Frontal cortex (tissue), 3 donors: ENCODE measurements at regions not wholly inside any gene's neighbourhood (a gene's known extent, or its start where the extent isn't known, plus 50 kb on each side); places are given as distances from the start of the nearest gene placed in this dataset.

Experiments
- DNase-seq, 2 donors: peaks; one replicate each; pipeline ENCODE4 v3.0.0; 2012; ENCODE audit warnings: low spot score in 2 of 2
- FAIRE-seq: peaks from 2 replicates; lab custom pipeline; 2012; peaks lifted over from hg19 to GRCh38; lab: Jason Lieb, UNC
- donor health status: control.
- donor health status: control.
- donor health status: control.

GRCh38 chr7:125695626-125696025 is 766.0 kb upstream of the POT1 start:
- no peak for FAIRE-seq
- no peak for DNase-seq

DNA sequence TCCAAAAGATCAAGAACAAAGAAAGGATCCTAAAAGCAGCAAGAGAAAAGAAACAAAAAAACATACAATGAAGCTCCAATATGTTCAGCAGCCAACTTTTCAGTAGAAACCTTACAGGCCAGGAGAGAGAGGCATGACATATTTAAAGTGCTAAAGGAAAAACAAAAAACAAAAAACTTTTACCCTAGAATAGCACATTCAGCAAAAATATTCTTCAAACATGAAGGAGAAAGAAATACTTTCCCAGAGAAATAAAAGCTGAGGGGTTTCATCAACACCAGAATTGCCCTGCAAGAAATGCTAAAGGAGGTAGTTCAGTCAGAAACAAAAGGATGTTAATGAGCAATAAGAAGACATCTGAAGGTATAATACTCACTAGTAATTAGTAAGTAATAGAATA is 753.5 kb upstream of the POT1 start:
- DNase-seq = no peak
- no peak for FAIRE-seq

DNA sequence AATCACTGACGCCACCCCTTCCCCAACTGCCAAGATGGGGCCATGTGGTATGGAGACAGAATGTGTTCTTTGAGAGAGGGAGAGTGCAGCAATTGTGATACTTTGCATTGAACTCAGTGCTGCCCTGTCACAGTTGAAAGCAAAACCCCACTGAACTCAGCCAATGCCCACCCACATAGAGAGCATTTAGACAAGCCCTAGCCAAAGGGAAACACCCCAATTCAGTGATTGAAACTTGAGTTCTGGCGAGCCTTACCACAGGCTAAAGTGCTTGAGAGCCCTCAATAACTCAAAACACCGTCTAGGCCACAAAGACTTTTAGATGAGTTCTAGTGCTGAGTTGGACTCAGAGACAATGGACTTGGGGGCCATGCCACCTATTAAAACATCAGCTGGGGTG is 751.9 kb upstream of the POT1 start:
- FAIRE-seq = no peak
- no peak for DNase-seq

GRCh38 chr7:125678771-125679170 is 749.1 kb upstream of the POT1 start:
- DNase-seq (no peak), FAIRE-seq (no peak)

GRCh38 chr7:125675640-125676039 is 746.0 kb upstream of the POT1 start:
- FAIRE-seq (no peak), DNase-seq (no peak)

GRCh38 chr7:125675169-125675568 is 745.5 kb upstream of the POT1 start:
- DNase-seq (no peak), FAIRE-seq (no peak)

- DNase-seq (peak in 1 of 2 donors; percentile 2), FAIRE-seq (peak; percentile 90)
These were observed 741.4 kb upstream of the POT1 start for GRCh38 chr7:125670926-125671572.

DNA sequence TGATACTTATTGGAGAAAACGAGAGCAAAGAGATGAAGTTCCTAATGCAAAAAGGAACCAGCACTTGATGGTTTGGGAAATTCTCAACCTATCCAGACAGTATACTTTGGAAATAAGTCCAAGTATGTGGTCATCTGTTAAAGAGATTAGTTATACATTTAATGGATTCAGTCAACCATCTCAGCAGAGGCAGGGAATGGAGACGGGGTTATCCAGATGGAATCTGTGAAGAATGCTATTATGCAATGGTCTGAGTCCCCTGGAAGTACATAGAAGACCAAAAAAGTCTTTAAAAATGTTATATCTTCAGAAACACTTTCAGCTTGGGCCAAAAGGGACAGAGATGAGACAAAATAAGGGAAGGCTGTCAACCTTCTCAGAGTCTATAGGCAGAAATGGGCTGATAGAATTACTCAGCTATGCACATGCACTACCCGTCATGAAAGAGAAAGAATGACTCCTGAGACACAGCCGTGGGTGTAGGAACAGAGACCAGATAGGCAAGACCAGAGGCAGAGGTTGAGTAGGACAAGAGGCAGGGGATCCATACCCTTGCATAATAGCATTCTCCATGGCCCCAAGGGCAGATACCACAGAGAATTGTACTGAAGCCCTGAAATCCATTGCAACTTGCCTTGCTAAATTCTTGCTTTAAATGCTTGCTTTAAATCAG is 738.8 kb upstream of the POT1 start:
- FAIRE-seq (no peak), DNase-seq (no peak)

GRCh38 chr7:125664625-125665024 is 735.0 kb upstream of the POT1 start:
- no peak for FAIRE-seq
- DNase-seq = no peak

DNA sequence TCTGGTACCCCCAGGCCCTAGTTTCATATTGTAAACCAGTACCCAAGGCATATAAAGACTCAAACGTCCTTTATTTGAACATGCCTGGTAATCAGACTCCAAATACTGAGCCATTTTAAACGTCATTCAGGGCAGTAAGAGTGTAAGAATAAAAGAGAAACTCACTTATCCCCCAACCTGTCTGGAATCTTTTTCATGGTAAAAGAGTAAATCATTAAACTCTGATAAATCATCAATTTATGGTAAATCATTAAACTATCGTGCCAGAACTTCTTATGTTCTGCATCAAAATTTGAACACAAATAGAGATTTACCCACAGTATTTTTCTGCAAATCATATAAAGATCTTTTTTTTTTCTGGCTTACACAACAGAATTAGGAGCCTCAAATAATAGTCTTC is 734.3 kb upstream of the POT1 start:
- no peak for FAIRE-seq
- DNase-seq = no peak

- FAIRE-seq (no peak), DNase-seq (no peak)
These were observed 732.1 kb upstream of the POT1 start for GRCh38 chr7:125661677-125662076.

- FAIRE-seq (no peak), DNase-seq (no peak)
These were observed 731.4 kb upstream of the POT1 start for GRCh38 chr7:125661006-125661405.

DNA sequence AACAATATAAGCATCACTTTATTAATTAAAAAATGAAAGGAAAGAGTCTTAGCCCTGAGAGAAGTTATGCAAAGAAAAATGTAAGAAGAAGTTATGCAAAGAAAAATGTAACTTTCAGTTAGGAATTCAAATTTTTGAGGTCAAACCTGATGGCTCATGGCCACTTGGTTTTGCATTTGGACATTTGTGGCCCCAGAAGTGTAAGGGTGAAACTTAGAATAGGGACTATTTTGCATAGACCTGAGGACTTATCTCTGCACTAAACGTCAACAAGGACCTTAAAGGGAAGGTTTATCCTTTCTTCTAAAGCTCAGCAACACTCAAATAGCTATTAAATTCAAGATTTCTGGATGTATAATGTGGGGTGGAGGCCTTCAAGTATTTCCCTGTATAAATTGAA is 724.5 kb upstream of the POT1 start:
- FAIRE-seq = no peak
- no peak for DNase-seq

DNA sequence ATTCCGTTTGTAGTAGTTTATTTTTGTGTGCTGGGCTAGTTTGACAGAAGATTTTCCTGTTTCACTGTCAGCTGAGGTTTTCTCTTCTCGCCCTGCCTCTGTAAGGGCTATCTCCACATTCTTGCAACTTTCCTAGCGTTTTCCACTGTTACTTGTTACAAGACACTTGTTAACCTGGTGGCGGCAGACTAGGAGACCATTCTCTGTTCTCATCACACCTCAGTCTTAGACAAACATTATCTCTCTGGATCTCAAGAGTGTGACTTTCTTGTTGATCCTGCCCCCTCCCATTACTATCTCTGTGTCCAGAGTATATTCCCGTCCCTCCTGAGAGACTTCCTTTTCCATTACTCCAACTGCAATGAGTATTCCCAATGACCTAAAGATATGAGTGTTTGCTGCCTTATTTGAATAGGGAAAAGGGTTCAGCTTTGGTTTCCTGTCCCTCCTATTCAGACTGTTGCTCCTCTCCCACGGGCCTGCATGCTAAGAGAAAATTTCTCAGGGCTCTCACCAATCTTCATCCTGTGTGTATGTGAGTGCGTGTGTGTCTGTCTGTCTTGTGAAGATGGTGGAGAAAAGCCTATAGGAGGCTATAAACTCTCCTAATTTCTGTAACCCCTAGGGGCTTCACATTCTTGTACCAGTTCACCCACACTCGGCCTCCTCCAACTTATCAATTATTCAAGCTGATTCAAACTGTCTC is 722.4 kb upstream of the POT1 start:
- FAIRE-seq (no peak), DNase-seq (no peak)

DNA sequence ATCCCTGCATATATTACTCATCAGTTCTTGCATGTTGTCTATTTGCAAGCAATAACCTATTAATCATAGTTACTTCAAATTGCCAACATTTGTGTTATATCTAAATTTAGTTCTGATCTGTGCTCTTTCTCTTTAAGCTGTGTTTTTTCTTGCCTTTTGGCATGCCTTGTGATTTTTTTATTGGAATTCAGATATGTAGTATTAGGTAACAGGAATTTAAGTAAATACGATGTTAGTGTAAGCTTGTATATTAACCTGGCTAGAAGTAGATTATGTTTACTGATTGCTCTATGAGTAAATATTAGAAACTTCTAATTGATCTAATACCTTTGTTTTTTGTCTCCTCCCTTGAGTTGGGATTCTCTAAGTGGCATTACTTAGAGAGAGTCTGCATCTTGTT is 718.9 kb upstream of the POT1 start:
- DNase-seq (no peak), FAIRE-seq (no peak)

GRCh38 chr7:125645770-125646169 is 716.1 kb upstream of the POT1 start:
- FAIRE-seq = no peak

GRCh38 chr7:125644109-125644508 is 714.5 kb upstream of the POT1 start:
- FAIRE-seq = no peak
- no peak for DNase-seq

More at GRCh38 chr7:125645770-125646169, 716.1 kb upstream of the POT1 start:
- no peak for DNase-seq

DNA sequence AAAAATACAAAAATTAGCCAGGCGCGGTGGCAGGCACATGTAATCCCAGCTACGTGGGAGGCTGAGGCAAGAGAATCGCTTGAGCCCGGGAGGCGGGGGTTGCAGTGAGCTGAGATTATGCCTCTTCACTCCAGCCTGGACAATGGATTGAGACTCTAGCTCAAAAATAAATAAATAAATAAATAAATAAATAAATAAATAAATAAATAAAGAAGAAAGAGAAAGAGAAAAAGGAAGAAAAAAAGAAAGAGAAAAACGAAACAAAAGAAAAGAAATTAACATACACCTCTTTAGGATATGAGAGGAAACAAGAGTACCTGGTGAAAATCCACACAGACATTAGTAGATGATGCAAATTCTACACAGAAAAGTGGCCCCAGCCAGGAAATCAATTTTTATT is 713.7 kb upstream of the POT1 start:
- FAIRE-seq (no peak), DNase-seq (no peak)

GRCh38 chr7:125641884-125642283 is 712.3 kb upstream of the POT1 start:
- FAIRE-seq = no peak

DNA sequence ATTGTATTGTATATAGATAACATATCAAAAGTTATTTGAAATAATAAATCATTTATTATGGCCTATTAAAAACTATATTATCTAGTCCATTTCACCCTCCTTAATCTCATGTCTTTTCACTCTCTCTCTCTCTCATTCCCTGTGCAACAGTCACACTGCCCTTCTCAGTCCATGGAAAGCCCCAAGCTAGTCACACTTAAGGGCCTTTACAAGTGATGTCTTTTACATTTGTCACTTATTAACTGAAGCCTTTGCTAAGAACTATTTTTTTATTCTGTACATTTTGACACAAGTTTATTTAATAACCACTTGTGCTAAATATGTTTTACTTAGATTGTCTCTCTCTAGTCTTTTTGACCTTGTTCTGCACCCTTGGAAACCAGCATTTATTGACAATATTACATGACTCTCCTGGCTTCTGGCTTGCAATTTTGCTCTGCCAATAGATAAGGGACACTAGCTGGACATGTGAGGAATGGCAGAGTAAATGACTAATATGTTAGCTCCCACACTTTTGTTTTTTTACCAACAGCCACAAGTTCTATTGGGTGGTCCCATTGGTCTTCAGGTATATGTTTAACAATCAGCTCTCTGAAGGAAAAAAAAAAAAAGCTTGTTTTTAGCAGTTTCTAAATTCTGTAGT is 706.8 kb upstream of the POT1 start:
- FAIRE-seq = no peak
- no peak for DNase-seq

More at GRCh38 chr7:125641884-125642283, 712.3 kb upstream of the POT1 start:
- no peak for DNase-seq

DNA sequence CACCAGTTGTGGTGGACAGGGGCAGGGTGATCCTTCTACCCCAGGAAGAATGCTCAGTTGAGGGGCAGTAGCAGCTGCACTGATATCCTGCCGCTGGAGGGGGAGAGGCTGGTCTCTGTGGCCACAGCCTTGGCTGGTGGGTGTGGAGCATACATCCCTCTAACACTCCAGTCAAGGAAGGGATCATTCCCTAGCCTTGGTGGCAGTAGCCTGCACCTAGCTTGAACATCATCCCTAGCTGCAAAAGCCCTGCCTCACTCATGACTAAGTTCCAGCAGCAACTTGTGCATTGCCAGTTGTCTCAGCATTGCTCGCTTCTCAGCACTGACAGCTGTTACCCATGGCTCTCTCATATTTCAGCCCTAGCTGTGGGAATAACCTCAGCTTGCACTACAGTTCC is 688.9 kb upstream of the POT1 start:
- DNase-seq (no peak), FAIRE-seq (no peak)
